Prostate gland (tissue), 2 donors: ENCODE measurements at regions not wholly inside any gene's neighbourhood (a gene's known extent, or its start where the extent isn't known, plus 50 kb on each side); places are given as distances from the start of the nearest gene placed in this dataset.
"Not testable (repeated sequence)": the region's sequence is repeated elsewhere in the genome, so short reads cannot be mapped to it uniquely, and the experiment has no call there.

Source experiments
- DNase-seq: peaks from one replicate; pipeline ENCODE4 v3.0.0-alpha.2; 2019; ENCODE audit warnings: low spot score
- H3K27ac ChIP-seq, 2 donors: fragments of 200-600 bp; sonication (generic); 2 replicates each; pipeline ENCODE4 v1.5.1; 2017 to 2019
- H3K27me3 ChIP-seq: fragments of 200-600 bp; sonication (generic); replicated peaks from 2 replicates; pipeline ENCODE4 v1.5.1; 2019; ENCODE audit not compliant: insufficient read depth
- H3K36me3 ChIP-seq, 2 donors: fragments of 200-600 bp; sonication (generic); 1 replicate in 1 of 2; 2 replicates in 1 of 2; pipeline versions ENCODE4 v1.5.1 to v1.8.1; 2017 to 2019
- H3K4me1 ChIP-seq: fragments of 200-600 bp; sonication (generic); replicated peaks from 2 replicates; pipeline ENCODE4 v1.5.1; 2019
- H3K4me3 ChIP-seq, 2 donors: fragments of 200-600 bp; sonication (generic); 2 replicates each; pipeline ENCODE4 v1.5.1; 2017 to 2019
- H3K9me3 ChIP-seq: fragments of 200-600 bp; sonication (generic); 2 replicates; pipeline ENCODE4 v1.5.1; 2017
- CTCF ChIP-seq, 4 experiments: fragments of 200-600 bp in 2 of 4; fragments of 450-650 bp in 2 of 4; sonication (generic) in 2 of 4; IDR thresholded peaks; 1 replicate in 3 of 4; 2 replicates in 1 of 4; pipeline ENCODE4 v1.5.1; 2016 to 2019; ENCODE audit warnings: antibody characterized with exemption in 4 of 4, mild to moderate bottlenecking in 2 of 4, moderate library complexity in 2 of 4
- POLR2A ChIP-seq: fragments of 450-650 bp; IDR thresholded peaks from one replicate; pipeline ENCODE4 v1.6.1; 2016; ENCODE audit warnings: antibody characterized with exemption, mild to moderate bottlenecking
- POLR2AphosphoS5 ChIP-seq: sonication (generic); formaldehyde crosslinking; IDR thresholded peaks from one replicate; pipeline ENCODE4 v1.6.1; 2017; ENCODE audit warnings: antibody characterized with exemption
- WGBS: methylation state at CpG from one replicate; pipeline ENCODE4 v1.1.5; 2018; 5-methylcytosine and 5-hydroxymethylcytosine counted together
- intact Hi-C: fragments of 100-400 bp; cut with DNase I; formaldehyde crosslinking; loops from one replicate; pipeline ENCODE4 v1.14.2; 2022

- Histone ChIP-seq H3K27ac (no peak overlapping the region), H3K9me3 (no peaks in the 10 kb centered on the region), H3K4me1 (no peaks in the 10 kb centered on the region), H3K36me3 (no peaks in the 10 kb centered on the region), H3K27me3 (no peaks in the 10 kb centered on the region), H3K4me3 (no peak overlapping the region)
- 25% methylated on average over 4 of the region's 4 CpGs for WGBS
- DNase-seq, result no peak
- TF ChIP-seq CTCF (IDR thresholded peaks at IDR 0.05), result no peak
- no peak for TF ChIP-seq POLR2A
- TF ChIP-seq POLR2AphosphoS5, result no peak
- intact Hi-C loops, result no loop called here
Measured at GRCh38 chr21:8998946-8999681, 1522.3 kb upstream of the TPTE start.

GRCh38 chr21:9000132-9000531 is 1521.3 kb upstream of the TPTE start:
- H3K27me3 ChIP-seq, H3K27ac ChIP-seq, DNase-seq, H3K9me3 ChIP-seq, H3K36me3 ChIP-seq, intact Hi-C loops, H3K4me1 ChIP-seq, H3K4me3 ChIP-seq: not testable (repeated sequence)
- 13% methylated on average over 1 of the region's 1 CpG for WGBS

- H3K9me3 ChIP-seq, H3K4me3 ChIP-seq, H3K27ac ChIP-seq, intact Hi-C loops, H3K27me3 ChIP-seq, H3K36me3 ChIP-seq, DNase-seq, H3K4me1 ChIP-seq: not testable (repeated sequence)
- WGBS, result 70% methylated on average over 2 of the region's 2 CpGs
Measured at GRCh38 chr21:9000671-9001070, 1520.7 kb upstream of the TPTE start.

- DNase-seq, H3K4me3 ChIP-seq, intact Hi-C loops, H3K9me3 ChIP-seq, H3K27ac ChIP-seq, H3K4me1 ChIP-seq, H3K27me3 ChIP-seq, H3K36me3 ChIP-seq: not testable (repeated sequence)
- WGBS, result 59% methylated on average over 5 of the region's 5 CpGs
Measured at GRCh38 chr21:9001890-9002663, 1519.3 kb upstream of the TPTE start.

- H3K27ac ChIP-seq, H3K36me3 ChIP-seq, H3K9me3 ChIP-seq, DNase-seq, H3K27me3 ChIP-seq, H3K4me3 ChIP-seq, intact Hi-C loops, H3K4me1 ChIP-seq: not testable (repeated sequence)
- WGBS, result 49% methylated on average over 7 of the region's 7 CpGs
Measured at GRCh38 chr21:9003909-9004814, 1517.2 kb upstream of the TPTE start.

- DNase-seq, H3K27me3 ChIP-seq, H3K36me3 ChIP-seq, H3K27ac ChIP-seq, H3K9me3 ChIP-seq, intact Hi-C loops, H3K4me1 ChIP-seq, H3K4me3 ChIP-seq: not testable (repeated sequence)
- 65% methylated on average over 3 of the region's 3 CpGs for WGBS
Measured at GRCh38 chr21:9004815-9005518, 1516.4 kb upstream of the TPTE start.

GRCh38 chr21:9005671-9006070 is 1515.7 kb upstream of the TPTE start:
- H3K36me3 ChIP-seq, H3K4me3 ChIP-seq, H3K27me3 ChIP-seq, H3K9me3 ChIP-seq, DNase-seq, H3K27ac ChIP-seq, intact Hi-C loops, H3K4me1 ChIP-seq: not testable (repeated sequence)
- 58% methylated on average over 1 of the region's 1 CpG for WGBS

- H3K4me3 ChIP-seq, H3K9me3 ChIP-seq, DNase-seq, H3K36me3 ChIP-seq, H3K27ac ChIP-seq, H3K27me3 ChIP-seq, intact Hi-C loops, H3K4me1 ChIP-seq: not testable (repeated sequence)
Measured at GRCh38 chr21:9006111-9006510, 1515.3 kb upstream of the TPTE start.

GRCh38 chr21:9006553-9007323 is 1514.6 kb upstream of the TPTE start:
- WGBS, result 59% methylated on average over 2 of the region's 2 CpGs
- H3K4me3 ChIP-seq, H3K4me1 ChIP-seq, DNase-seq, H3K27me3 ChIP-seq, H3K27ac ChIP-seq, intact Hi-C loops, H3K36me3 ChIP-seq, H3K9me3 ChIP-seq: not testable (repeated sequence)
